ENCODE measurements at regions not wholly inside any gene's neighbourhood (a gene's known extent, or its start where the extent isn't known, plus 50 kb on each side); places are given as distances from the start of the nearest gene placed in this dataset.

DNA sequence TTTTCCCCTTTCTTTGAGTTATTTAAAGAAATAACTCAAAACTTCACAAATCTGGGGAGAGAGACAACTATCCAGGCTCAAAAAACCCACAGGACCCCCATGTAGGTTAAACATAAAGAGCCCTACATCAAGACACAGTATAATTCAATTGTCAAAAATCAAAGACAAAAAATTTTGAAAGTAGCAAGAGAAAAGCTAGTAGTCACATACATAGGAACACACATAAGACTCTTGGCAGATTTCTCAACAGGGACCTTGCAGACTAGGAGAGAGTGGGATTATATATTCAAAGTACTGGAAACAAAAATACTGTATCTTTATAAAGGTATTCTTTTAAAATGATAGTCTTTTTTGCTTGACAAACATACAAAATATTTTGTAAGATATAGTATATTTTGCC, 296.9 kb downstream of the OSTF1 start:
- ATAC-seq (no peak), DNase-seq (no peak)
- Histone ChIP-seq H3K4me1 (no peaks in the 10 kb centered on the region), H3K9me3 (peaks cover 0 to 4% (median 0%) of the 10 kb centered on the region in 3 donors), H3K4me3 (no peak overlapping the region), H3K27me3 (no peaks in the 10 kb centered on the region), H3K36me3 (no peaks in the 10 kb centered on the region), H3K27ac (no peak overlapping the region)
- TF ChIP-seq CTCF (IDR thresholded peaks at IDR 0.05 in 4 of 5, conservative IDR thresholded peaks at IDR 0.05 in 1 of 5) (no peak), POLR2A (IDR thresholded peaks at IDR 0.05) (no peak)
- in situ Hi-C loops (cut with MboI; ENCODE audit: low sequenced_read_pairs in 4 of 4) (no loop called here), intact Hi-C loops (cut with DNase I; ENCODE audit: low total_unique reads) (no loop called here)

- intact Hi-C loops (cut with DNase I; ENCODE audit: low total_unique reads): no loop called here
- no peaks in the 10 kb centered on the region for H3K27me3 ChIP-seq
- no peaks in the 10 kb centered on the region for H3K4me1 ChIP-seq
- H3K9me3 ChIP-seq: peaks cover 0 to 4% (median 0%) of the 10 kb centered on the region in 3 donors
- ATAC-seq (no peak), DNase-seq (no peak)
- in situ Hi-C loops (cut with MboI; ENCODE audit: low sequenced_read_pairs in 4 of 4): no loop called here
- TF ChIP-seq CTCF (IDR thresholded peaks at IDR 0.05 in 4 of 5, conservative IDR thresholded peaks at IDR 0.05 in 1 of 5) (no peak), POLR2A (IDR thresholded peaks at IDR 0.05) (no peak)
- H3K27ac ChIP-seq: no peak overlapping the region
- no peaks in the 10 kb centered on the region for H3K36me3 ChIP-seq
- no peak overlapping the region for H3K4me3 ChIP-seq
Observed at GRCh38 chr9:75389101-75389500, 300.8 kb downstream of the OSTF1 start.

DNA sequence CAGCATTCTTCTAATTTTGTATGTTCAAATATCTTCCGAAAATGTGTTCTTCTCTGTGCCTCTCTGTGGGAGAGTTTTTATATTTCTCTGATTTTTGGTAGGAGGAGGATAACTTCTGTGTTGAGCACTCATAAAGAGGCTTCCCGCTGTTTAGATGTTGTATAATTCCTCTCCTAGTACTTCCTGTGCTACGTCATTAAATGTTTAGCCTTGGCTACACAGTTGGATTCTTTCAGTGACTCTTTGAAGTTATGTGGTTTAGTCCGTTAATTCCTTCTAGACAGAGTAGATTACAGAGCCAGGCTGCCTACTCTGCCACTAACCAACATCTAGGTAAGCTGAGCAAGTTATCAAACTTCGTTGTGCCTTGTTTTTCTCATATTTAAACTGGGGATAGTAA, 302.6 kb downstream of the OSTF1 start:
- TF ChIP-seq CTCF (IDR thresholded peaks at IDR 0.05 in 4 of 5, conservative IDR thresholded peaks at IDR 0.05 in 1 of 5): no peak
- no peak for TF ChIP-seq POLR2A (IDR thresholded peaks at IDR 0.05)
- intact Hi-C loops (cut with DNase I; ENCODE audit: low total_unique reads) (no loop called here), in situ Hi-C loops (cut with MboI; ENCODE audit: low sequenced_read_pairs in 4 of 4) (no loop called here)
- no peak overlapping the region for H3K27ac ChIP-seq
- no peaks in the 10 kb centered on the region for H3K4me1 ChIP-seq
- ATAC-seq: no peak
- no peak overlapping the region for H3K4me3 ChIP-seq
- no peaks in the 10 kb centered on the region for H3K27me3 ChIP-seq
- no peak for DNase-seq
- no peaks in the 10 kb centered on the region for H3K9me3 ChIP-seq
- no peaks in the 10 kb centered on the region for H3K36me3 ChIP-seq

GRCh38 chr9:75391497-75391896, 303.2 kb downstream of the OSTF1 start:
- H3K36me3 ChIP-seq: no peaks in the 10 kb centered on the region
- no peak overlapping the region for H3K27ac ChIP-seq
- ATAC-seq: no peak
- H3K9me3 ChIP-seq: no peaks in the 10 kb centered on the region
- H3K4me1 ChIP-seq: no peaks in the 10 kb centered on the region
- intact Hi-C loops (cut with DNase I; ENCODE audit: low total_unique reads) (no loop called here), in situ Hi-C loops (cut with MboI; ENCODE audit: low sequenced_read_pairs in 4 of 4) (no loop called here)
- no peak for DNase-seq
- no peak for TF ChIP-seq POLR2A (IDR thresholded peaks at IDR 0.05)
- no peak for TF ChIP-seq CTCF (IDR thresholded peaks at IDR 0.05 in 4 of 5, conservative IDR thresholded peaks at IDR 0.05 in 1 of 5)
- no peaks in the 10 kb centered on the region for H3K27me3 ChIP-seq
- H3K4me3 ChIP-seq: no peak overlapping the region

GRCh38 chr9:75395336-75395735, 307.0 kb downstream of the OSTF1 start:
- in situ Hi-C loops (cut with MboI; ENCODE audit: low sequenced_read_pairs in 4 of 4) (no loop called here), intact Hi-C loops (cut with DNase I; ENCODE audit: low total_unique reads) (no loop called here)
- no peaks in the 10 kb centered on the region for H3K4me1 ChIP-seq
- DNase-seq (no peak), ATAC-seq (no peak)
- no peak overlapping the region for H3K4me3 ChIP-seq
- no peaks in the 10 kb centered on the region for H3K36me3 ChIP-seq
- H3K9me3 ChIP-seq: no peaks in the 10 kb centered on the region
- H3K27ac ChIP-seq: no peak overlapping the region
- TF ChIP-seq CTCF (IDR thresholded peaks at IDR 0.05 in 4 of 5, conservative IDR thresholded peaks at IDR 0.05 in 1 of 5) (no peak), POLR2A (IDR thresholded peaks at IDR 0.05) (no peak)
- no peaks in the 10 kb centered on the region for H3K27me3 ChIP-seq
